Mesendoderm (in vitro differentiated cells): ENCODE measurements at regions not wholly inside any gene's neighbourhood (a gene's known extent, or its start where the extent isn't known, plus 50 kb on each side); places are given as distances from the start of the nearest gene placed in this dataset.

Source experiments
- DNase-seq: peaks from one replicate; pipeline ENCODE4 v3.0.0; 2013
- H2AK5ac ChIP-seq: 2 replicates; pipeline ENCODE4 v1.6.1; 2013; ENCODE audit warnings: low read length, inconsistent platforms
- H2BK120ac ChIP-seq: 2 replicates; pipeline ENCODE4 v1.6.1; 2013; ENCODE audit warnings: low read depth, mild to moderate bottlenecking, low read length, moderate library complexity, mixed read lengths
- H2BK15ac ChIP-seq: replicated peaks from 2 replicates; pipeline ENCODE4 v1.6.1; 2013; ENCODE audit warnings: low read depth, mild to moderate bottlenecking, moderate library complexity
- H2BK5ac ChIP-seq: 2 replicates; pipeline ENCODE4 v1.6.1; 2013; ENCODE audit warnings: low read length, inconsistent platforms
- H3K18ac ChIP-seq: 2 replicates; pipeline ENCODE4 v1.6.1; 2013; ENCODE audit warnings: mild to moderate bottlenecking, low read length, mixed read lengths
- H3K23ac ChIP-seq: one replicate; pipeline ENCODE4 v1.6.1; 2013; ENCODE audit warnings: low read length
- H3K27ac ChIP-seq: 2 replicates; pipeline ENCODE4 v1.5.1; 2013; ENCODE audit warnings: low read depth, mild to moderate bottlenecking, inconsistent platforms, low read length, moderate library complexity
- H3K27me3 ChIP-seq: 2 replicates; pipeline ENCODE4 v1.6.1; 2013; ENCODE audit warnings: low read length, control low read depth, mild to moderate bottlenecking, inconsistent platforms; ENCODE audit not compliant: insufficient read depth, poor library complexity
- H3K36me3 ChIP-seq: 2 replicates; pipeline ENCODE4 v1.6.1; 2013; ENCODE audit warnings: low read length, inconsistent platforms; ENCODE audit not compliant: control insufficient read depth, insufficient read depth
- H3K4ac ChIP-seq: one replicate; pipeline ENCODE4 v1.6.1; 2013; ENCODE audit warnings: low read depth, mild to moderate bottlenecking, low read length, moderate library complexity
- H3K4me1 ChIP-seq: 2 replicates; pipeline ENCODE4 v1.6.1; 2013; ENCODE audit warnings: low read depth, low read length, inconsistent platforms; ENCODE audit not compliant: control insufficient read depth
- H3K4me2 ChIP-seq: 2 replicates; pipeline ENCODE4 v1.6.1; 2013; ENCODE audit warnings: low read length
- H3K4me3 ChIP-seq: 2 replicates; pipeline ENCODE4 v1.5.1; 2013; ENCODE audit warnings: mild to moderate bottlenecking, low read length
- H3K56ac ChIP-seq: one replicate; pipeline ENCODE4 v1.6.1; 2013; ENCODE audit warnings: low read length
- H3K79me1 ChIP-seq: 2 replicates; pipeline ENCODE4 v1.6.1; 2013; ENCODE audit warnings: low read length, inconsistent platforms
- H3K79me2 ChIP-seq: 2 replicates; pipeline ENCODE4 v1.6.1; 2013; ENCODE audit warnings: mild to moderate bottlenecking, low read length; ENCODE audit not compliant: control insufficient read depth, insufficient read depth
- H3K9ac ChIP-seq: 2 replicates; pipeline ENCODE4 v1.6.1; 2013; ENCODE audit warnings: low read length, inconsistent platforms
- H4K5ac ChIP-seq: one replicate; pipeline ENCODE4 v1.6.1; 2013; ENCODE audit warnings: low read length
- H4K8ac ChIP-seq: one replicate; pipeline ENCODE4 v1.6.1; 2013; ENCODE audit warnings: low read depth, mild to moderate bottlenecking, control low read depth, low read length, moderate library complexity
- WGBS: extraction: QIAGEN DNeasy Blood & Tissue Kit; methylation state at CpG from one replicate; pipeline ENCODE4 v1.1.7; 2013; ENCODE audit warnings: low lambda C conversion rate, missing lambda C conversion rate; ENCODE audit not compliant: insufficient coverage; ENCODE audit errors: extremely low coverage; 5-methylcytosine and 5-hydroxymethylcytosine counted together

- no CpG with 5 or more reads among the region's 8 CpGs for WGBS
- no peak for DNase-seq
Measured at GRCh38 chr5:74183041-74183440, 457.5 kb downstream of the ENC1 start.

GRCh38 chr5:74182603-74183002, 457.9 kb downstream of the ENC1 start:
- H3K79me2 ChIP-seq: no peaks in the 10 kb centered on the region
- no peak overlapping the region for H3K4me2 ChIP-seq
- H2BK120ac ChIP-seq: no peak overlapping the region
- DNase-seq: no peak
- H3K23ac ChIP-seq: no peak overlapping the region
- no peak overlapping the region for H3K4me3 ChIP-seq
- H3K79me1 ChIP-seq: no peaks in the 10 kb centered on the region
- H3K36me3 ChIP-seq: no peaks in the 10 kb centered on the region
- no peak overlapping the region for H2BK5ac ChIP-seq
- no peak overlapping the region for H2BK15ac ChIP-seq
- no peaks in the 10 kb centered on the region for H3K4me1 ChIP-seq
- H3K56ac ChIP-seq: no peak overlapping the region
- H3K27me3 ChIP-seq: no peaks in the 10 kb centered on the region
- no peak overlapping the region for H3K18ac ChIP-seq
- no peak overlapping the region for H3K9ac ChIP-seq
- no peak overlapping the region for H3K4ac ChIP-seq
- no peak overlapping the region for H3K27ac ChIP-seq
- no peak overlapping the region for H4K5ac ChIP-seq
- H4K8ac ChIP-seq: no peak overlapping the region
- H2AK5ac ChIP-seq: no peak overlapping the region
- WGBS: no CpG with 5 or more reads among the region's 6 CpGs

More at GRCh38 chr5:74183041-74183440, 457.5 kb downstream of the ENC1 start:
- H3K79me1 ChIP-seq: no peaks in the 10 kb centered on the region
- no peak overlapping the region for H3K4me2 ChIP-seq
- H3K4me3 ChIP-seq: no peak overlapping the region
- H4K5ac ChIP-seq: no peak overlapping the region
- no peak overlapping the region for H3K4ac ChIP-seq
- no peaks in the 10 kb centered on the region for H3K79me2 ChIP-seq
- H3K4me1 ChIP-seq: no peaks in the 10 kb centered on the region
- no peak overlapping the region for H3K9ac ChIP-seq
- H3K56ac ChIP-seq: no peak overlapping the region
- no peak overlapping the region for H4K8ac ChIP-seq
- H2BK5ac ChIP-seq: no peak overlapping the region
- H2BK120ac ChIP-seq: no peak overlapping the region
- no peaks in the 10 kb centered on the region for H3K27me3 ChIP-seq
- no peak overlapping the region for H3K27ac ChIP-seq
- no peak overlapping the region for H2BK15ac ChIP-seq
- no peak overlapping the region for H2AK5ac ChIP-seq
- H3K18ac ChIP-seq: no peak overlapping the region
- H3K23ac ChIP-seq: no peak overlapping the region
- no peaks in the 10 kb centered on the region for H3K36me3 ChIP-seq

GRCh38 chr5:74179701-74180100, 460.8 kb downstream of the ENC1 start:
- Histone ChIP-seq H3K27ac (no peak overlapping the region), H4K8ac (no peak overlapping the region), H4K5ac (no peak overlapping the region), H3K4me3 (no peak overlapping the region), H3K79me1 (no peaks in the 10 kb centered on the region), H3K4me2 (no peak overlapping the region), H2BK15ac (no peak overlapping the region), H3K36me3 (no peaks in the 10 kb centered on the region), H2BK120ac (no peak overlapping the region), H3K79me2 (no peaks in the 10 kb centered on the region), H3K23ac (no peak overlapping the region), H3K18ac (no peak overlapping the region), H3K27me3 (no peaks in the 10 kb centered on the region), H3K9ac (no peak overlapping the region), H3K56ac (no peak overlapping the region), H3K4me1 (no peaks in the 10 kb centered on the region), H2AK5ac (no peak overlapping the region), H3K4ac (no peak overlapping the region), H2BK5ac (no peak overlapping the region)
- no peak for DNase-seq
- no CpG with 5 or more reads among the region's 3 CpGs for WGBS

GRCh38 chr5:74179179-74179578, 461.3 kb downstream of the ENC1 start:
- no peak overlapping the region for H2BK120ac ChIP-seq
- H3K4ac ChIP-seq: no peak overlapping the region
- no peak overlapping the region for H2BK5ac ChIP-seq
- no CpG with 5 or more reads among the region's 2 CpGs for WGBS
- no peaks in the 10 kb centered on the region for H3K79me1 ChIP-seq
- no peak overlapping the region for H4K8ac ChIP-seq
- H2AK5ac ChIP-seq: no peak overlapping the region
- no peak overlapping the region for H3K9ac ChIP-seq
- H3K79me2 ChIP-seq: no peaks in the 10 kb centered on the region
- H3K18ac ChIP-seq: no peak overlapping the region
- H3K4me2 ChIP-seq: no peak overlapping the region
- H3K23ac ChIP-seq: no peak overlapping the region
- peak; percentile 26 for DNase-seq
- H3K27me3 ChIP-seq: no peaks in the 10 kb centered on the region
- no peak overlapping the region for H3K56ac ChIP-seq
- H3K4me1 ChIP-seq: no peaks in the 10 kb centered on the region
- no peaks in the 10 kb centered on the region for H3K36me3 ChIP-seq
- H2BK15ac ChIP-seq: no peak overlapping the region
- H4K5ac ChIP-seq: no peak overlapping the region
- H3K27ac ChIP-seq: no peak overlapping the region
- no peak overlapping the region for H3K4me3 ChIP-seq

GRCh38 chr5:74177961-74178360, 462.6 kb downstream of the ENC1 start:
- H2AK5ac ChIP-seq: no peak overlapping the region
- no peaks in the 10 kb centered on the region for H3K79me2 ChIP-seq
- H3K4me1 ChIP-seq: no peaks in the 10 kb centered on the region
- no peak overlapping the region for H3K23ac ChIP-seq
- no peaks in the 10 kb centered on the region for H3K79me1 ChIP-seq
- H2BK15ac ChIP-seq: no peak overlapping the region
- no peaks in the 10 kb centered on the region for H3K36me3 ChIP-seq
- H3K18ac ChIP-seq: no peak overlapping the region
- no peak for DNase-seq
- no peak overlapping the region for H4K8ac ChIP-seq
- no peak overlapping the region for H3K9ac ChIP-seq
- H2BK5ac ChIP-seq: no peak overlapping the region
- H3K4me2 ChIP-seq: no peak overlapping the region
- H3K27me3 ChIP-seq: no peaks in the 10 kb centered on the region
- no peak overlapping the region for H3K27ac ChIP-seq
- no peak overlapping the region for H3K56ac ChIP-seq
- H3K4me3 ChIP-seq: no peak overlapping the region
- no CpG with 5 or more reads among the region's 3 CpGs for whole genome bisulfite sequencing
- no peak overlapping the region for H4K5ac ChIP-seq
- no peak overlapping the region for H2BK120ac ChIP-seq
- H3K4ac ChIP-seq: no peak overlapping the region

- H3K23ac ChIP-seq: no peak overlapping the region
- H3K4me2 ChIP-seq: no peak overlapping the region
- no peaks in the 10 kb centered on the region for H3K36me3 ChIP-seq
- H3K18ac ChIP-seq: no peak overlapping the region
- H3K4ac ChIP-seq: no peak overlapping the region
- no peaks in the 10 kb centered on the region for H3K79me2 ChIP-seq
- no peak overlapping the region for H3K4me3 ChIP-seq
- no peak overlapping the region for H4K8ac ChIP-seq
- H2BK5ac ChIP-seq: no peak overlapping the region
- H3K4me1 ChIP-seq: no peaks in the 10 kb centered on the region
- H3K9ac ChIP-seq: no peak overlapping the region
- H4K5ac ChIP-seq: no peak overlapping the region
- no peak for DNase-seq
- no peak overlapping the region for H2BK15ac ChIP-seq
- no peaks in the 10 kb centered on the region for H3K27me3 ChIP-seq
- no CpG with 5 or more reads among the region's 1 CpG for WGBS
- H2AK5ac ChIP-seq: no peak overlapping the region
- no peak overlapping the region for H2BK120ac ChIP-seq
- no peak overlapping the region for H3K27ac ChIP-seq
- H3K56ac ChIP-seq: no peak overlapping the region
- no peaks in the 10 kb centered on the region for H3K79me1 ChIP-seq
Measured at GRCh38 chr5:74174366-74174765, 466.2 kb downstream of the ENC1 start.
